ENCODE measurements at regions not wholly inside any gene's neighbourhood (a gene's known extent, or its start where the extent isn't known, plus 50 kb on each side); places are given as distances from the start of the nearest gene placed in this dataset.
"Not testable (repeated sequence)": the region's sequence is repeated elsewhere in the genome, so short reads cannot be mapped to it uniquely, and the experiment has no call there.

- in situ Hi-C loops (cut with MboI; ENCODE audit: low sequenced_read_pairs in 4 of 4) (no loop called here), intact Hi-C loops (cut with DNase I; ENCODE audit: low total_unique reads) (no loop called here)
- Histone ChIP-seq H3K4me3 (no peak overlapping the region), H3K36me3 (no peaks in the 10 kb centered on the region), H3K27me3 (peaks cover 0 to under 1% (median 0%) of the 10 kb centered on the region in 3 donors), H3K27ac (no peak overlapping the region), H3K4me1 (no peaks in the 10 kb centered on the region), H3K9me3 (no peaks in the 10 kb centered on the region)
- TF ChIP-seq CTCF (IDR thresholded peaks at IDR 0.05 in 4 of 5, conservative IDR thresholded peaks at IDR 0.05 in 1 of 5) (no peak), POLR2A (IDR thresholded peaks at IDR 0.05) (no peak)
- ATAC-seq, result no peak
- no peak for DNase-seq
Measured at GRCh38 chrX:42290608-42291007, 367.3 kb upstream of the CASK start.

GRCh38 chrX:42289492-42290385, 366.4 kb upstream of the CASK start:
- ATAC-seq (no peak), DNase-seq (no peak)
- Histone ChIP-seq H3K9me3 (no peaks in the 10 kb centered on the region), H3K4me3 (no peak overlapping the region), H3K4me1 (no peaks in the 10 kb centered on the region), H3K36me3 (no peaks in the 10 kb centered on the region), H3K27me3 (no peaks in the 10 kb centered on the region), H3K27ac (no peak overlapping the region)
- in situ Hi-C loops (cut with MboI; ENCODE audit: low sequenced_read_pairs in 4 of 4) (no loop called here), intact Hi-C loops (cut with DNase I; ENCODE audit: low total_unique reads) (no loop called here)
- TF ChIP-seq CTCF (IDR thresholded peaks at IDR 0.05 in 4 of 5, conservative IDR thresholded peaks at IDR 0.05 in 1 of 5) (no peak), POLR2A (IDR thresholded peaks at IDR 0.05) (no peak)

GRCh38 chrX:42285681-42286080, 362.3 kb upstream of the CASK start:
- ATAC-seq; H3K27ac ChIP-seq; H3K9me3 ChIP-seq; intact Hi-C loops (cut with DNase I; ENCODE audit: low total_unique reads); H3K4me1 ChIP-seq; H3K4me3 ChIP-seq; DNase-seq; H3K27me3 ChIP-seq; in situ Hi-C loops (cut with MboI; ENCODE audit: low sequenced_read_pairs in 4 of 4); H3K36me3 ChIP-seq: not testable (repeated sequence)

- intact Hi-C loops (cut with DNase I; ENCODE audit: low total_unique reads), result no loop called here
- Histone ChIP-seq H3K4me1 (no peaks in the 10 kb centered on the region), H3K9me3 (no peaks in the 10 kb centered on the region), H3K27me3 (no peaks in the 10 kb centered on the region), H3K36me3 (no peaks in the 10 kb centered on the region), H3K4me3 (no peak overlapping the region), H3K27ac (no peak overlapping the region)
- ATAC-seq, result no peak
- in situ Hi-C loops (cut with MboI; ENCODE audit: low sequenced_read_pairs in 4 of 4), result no loop called here
- no peak for DNase-seq
- TF ChIP-seq CTCF (IDR thresholded peaks at IDR 0.05 in 4 of 5, conservative IDR thresholded peaks at IDR 0.05 in 1 of 5), result no peak
Measured at GRCh38 chrX:42276982-42277690, 353.8 kb upstream of the CASK start.

GRCh38 chrX:42274151-42274550, 350.8 kb upstream of the CASK start:
- ATAC-seq (no peak), DNase-seq (no peak)
- Histone ChIP-seq H3K4me3 (no peak overlapping the region), H3K27me3 (no peaks in the 10 kb centered on the region), H3K9me3 (no peaks in the 10 kb centered on the region), H3K27ac (no peak overlapping the region), H3K4me1 (no peaks in the 10 kb centered on the region), H3K36me3 (no peaks in the 10 kb centered on the region)
- no peak for TF ChIP-seq CTCF (IDR thresholded peaks at IDR 0.05 in 4 of 5, conservative IDR thresholded peaks at IDR 0.05 in 1 of 5)
- no peak for TF ChIP-seq POLR2A (IDR thresholded peaks at IDR 0.05)
- in situ Hi-C loops (cut with MboI; ENCODE audit: low sequenced_read_pairs in 4 of 4), result loop anchor here in 1 of 4 donors (25.0 kb wide), 1 partner anchor 88 kb away; no protein-coding TSS in a partner anchor
- intact Hi-C loops (cut with DNase I; ENCODE audit: low total_unique reads), result no loop called here
